Esophagus muscularis mucosa (tissue), 4 donors: ENCODE measurements at regions not wholly inside any gene's neighbourhood (a gene's known extent, or its start where the extent isn't known, plus 50 kb on each side); places are given as distances from the start of the nearest gene placed in this dataset.

Experiments
- CTCF ChIP-seq, 3 experiments: fragments of 200-600 bp in 2 of 3; fragments of 450-650 bp in 1 of 3; sonication (generic) in 2 of 3; IDR thresholded peaks; one replicate each; pipeline ENCODE4 v1.5.1; 2017 to 2019; ENCODE audit warnings: antibody characterized with exemption in 3 of 3, mild to moderate bottlenecking in 2 of 3, moderate library complexity in 1 of 3
- EP300 ChIP-seq: sonication (generic); formaldehyde crosslinking; IDR thresholded peaks from one replicate; pipeline ENCODE4 v1.6.1; 2017; ENCODE audit warnings: antibody characterized with exemption
- POLR2AphosphoS5 ChIP-seq, 2 donors: sonication (generic); formaldehyde crosslinking; IDR thresholded peaks; one replicate each; pipeline ENCODE4 v1.6.1; 2017; ENCODE audit warnings: antibody characterized with exemption in 2 of 2

GRCh38 chr15:62352817-62353216, 187.7 kb upstream of the C2CD4B start:
- TF ChIP-seq CTCF (IDR thresholded peaks at IDR 0.05) (no peak), EP300 (no peak), POLR2AphosphoS5 (IDR thresholded peaks at IDR 0.05) (no peak)
